Endodermal cell (in vitro differentiated cells): ENCODE measurements at regions not wholly inside any gene's neighbourhood (a gene's known extent, or its start where the extent isn't known, plus 50 kb on each side); places are given as distances from the start of the nearest gene placed in this dataset.
A peak's percentile ranks its signal among the peaks of the same experiment; 100 is the strongest.

Source experiments
- DNase-seq: peaks from one replicate; pipeline ENCODE4 v3.0.0-alpha.2; 2017
- H3K27ac ChIP-seq: 2 replicates; pipeline ENCODE4 v1.5.1; 2013; ENCODE audit warnings: mild to moderate bottlenecking, low read depth, low read length, moderate library complexity
- H3K27me3 ChIP-seq: 2 replicates; pipeline ENCODE4 v1.6.1; 2013; ENCODE audit warnings: mild to moderate bottlenecking, low read length, moderate library complexity; ENCODE audit not compliant: insufficient read depth, control insufficient read depth, poor library complexity, severe bottlenecking
- H3K36me3 ChIP-seq: 2 replicates; pipeline ENCODE4 v1.7.0; 2013; ENCODE audit warnings: mild to moderate bottlenecking, low read length, moderate library complexity; ENCODE audit not compliant: control insufficient read depth, insufficient read depth
- H3K4me1 ChIP-seq: one replicate; pipeline ENCODE4 v1.7.0; 2013; ENCODE audit warnings: low read length; ENCODE audit not compliant: control insufficient read depth, insufficient read depth
- H3K4me3 ChIP-seq: 2 replicates; pipeline ENCODE4 v1.5.1; 2013; ENCODE audit warnings: mild to moderate bottlenecking, low read length, moderate library complexity
- H3K9ac ChIP-seq: 2 replicates; pipeline ENCODE4 v1.6.1; 2013; ENCODE audit warnings: mild to moderate bottlenecking, low read length, moderate library complexity; ENCODE audit not compliant: poor library complexity, severe bottlenecking; ENCODE audit errors: extremely low read depth
- H3K9me3 ChIP-seq: 2 replicates; pipeline ENCODE4 v1.6.1; 2013; ENCODE audit warnings: mild to moderate bottlenecking, low read length, moderate library complexity; ENCODE audit not compliant: control insufficient read depth
- H3K27ac Mint-ChIP-seq: 2 replicates; pipeline ENCODE4 v1.8.0; 2020; ENCODE audit warnings: mixed read lengths
- H3K27me3 Mint-ChIP-seq: 2 replicates; pipeline ENCODE4 v1.8.0; 2021; ENCODE audit warnings: mild to moderate bottlenecking, mixed read lengths; ENCODE audit not compliant: insufficient read depth
- H3K36me3 Mint-ChIP-seq: 2 replicates; pipeline ENCODE4 v1.8.0; 2020; ENCODE audit warnings: low read depth, mixed read lengths
- H3K4me1 Mint-ChIP-seq: 2 replicates; pipeline ENCODE4 v1.8.0; 2020; ENCODE audit warnings: mixed read lengths
- H3K4me3 Mint-ChIP-seq: 2 replicates; pipeline ENCODE4 v1.8.0; 2020; ENCODE audit warnings: mild to moderate bottlenecking, moderate library complexity, mixed read lengths
- H3K9me3 Mint-ChIP-seq: 2 replicates; pipeline ENCODE4 v1.8.0; 2020; ENCODE audit warnings: mild to moderate bottlenecking, mixed read lengths
- CTCF ChIP-seq: fragments of 200-600 bp; sonication (generic); conservative IDR thresholded peaks from 2 replicates; pipeline ENCODE4 v1.5.0; 2021; ENCODE audit warnings: antibody characterized with exemption, mild to moderate bottlenecking
- WGBS, 2 experiments: methylation state at CpG; one replicate each; pipeline versions ENCODE4 v1.1.5 to v1.1.7; 2013; ENCODE audit warnings: missing lambda C conversion rate in 2 of 2, mixed read lengths in 1 of 2; ENCODE audit not compliant: insufficient coverage in 1 of 2, insufficient read length in 1 of 2; 5-methylcytosine and 5-hydroxymethylcytosine counted together

- Mint-ChIP-seq H3K27ac (no peak overlapping the region), H3K9me3 (no peaks in the 10 kb centered on the region), H3K4me1 (peaks cover 29% of the 10 kb centered on the region), H3K27me3 (peaks cover 11% of the 10 kb centered on the region), H3K36me3 (no peaks in the 10 kb centered on the region), H3K4me3 (no peak overlapping the region)
- no peaks in the 10 kb centered on the region for H3K36me3 ChIP-seq
- H3K27me3 ChIP-seq, result no peaks in the 10 kb centered on the region
- TF ChIP-seq CTCF, result no peak
- no peak for DNase-seq
- H3K9ac ChIP-seq, result no peak overlapping the region
- no peaks in the 10 kb centered on the region for H3K9me3 ChIP-seq
- H3K4me3 ChIP-seq, result no peak overlapping the region
- peaks cover 12% of the 10 kb centered on the region for H3K4me1 ChIP-seq
- 98 to 100% methylated on average over 1 to 4 of the region's 4 CpGs for WGBS, 2 experiments
- H3K27ac ChIP-seq, result no peak overlapping the region
Observed at GRCh38 chr3:193939527-193939926, 196.4 kb upstream of the HES1 start.

- peaks cover 21% of the 10 kb centered on the region for H3K27me3 Mint-ChIP-seq
Observed at GRCh38 chr3:193940526-193940925, 195.4 kb upstream of the HES1 start.

DNA sequence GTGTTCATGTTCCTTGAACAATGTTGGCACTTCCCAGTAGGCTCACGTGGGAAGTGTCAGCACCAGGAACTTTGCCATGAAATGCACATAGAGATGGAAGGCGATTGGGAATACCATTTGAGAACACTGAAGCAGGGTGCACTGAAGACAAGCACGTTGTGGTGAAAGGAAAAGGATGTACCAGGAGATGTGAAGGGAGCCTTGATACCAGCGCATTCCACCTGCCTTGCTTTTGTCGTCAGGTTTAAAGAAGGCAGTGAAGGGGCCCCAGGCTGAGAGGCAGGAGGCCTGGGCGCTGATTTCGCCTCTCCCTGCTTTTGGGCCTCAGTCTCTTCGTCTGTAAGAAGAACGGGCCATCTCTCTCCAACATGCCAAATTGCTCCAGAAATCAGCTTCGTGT is 194.5 kb upstream of the HES1 start:
- 93 to 98% methylated on average over 10 of the region's 10 CpGs for WGBS, 2 experiments
- peaks cover 36% of the 10 kb centered on the region for H3K4me1 Mint-ChIP-seq
- TF ChIP-seq CTCF, result no peak
- Histone ChIP-seq H3K27me3 (no peaks in the 10 kb centered on the region), H3K4me3 (no peak overlapping the region), H3K4me1 (peaks cover 12% of the 10 kb centered on the region), H3K27ac (no peak overlapping the region), H3K9ac (no peak overlapping the region), H3K36me3 (no peaks in the 10 kb centered on the region), H3K9me3 (no peaks in the 10 kb centered on the region)
- H3K9me3 Mint-ChIP-seq, result no peaks in the 10 kb centered on the region
- peaks cover 27% of the 10 kb centered on the region for H3K27me3 Mint-ChIP-seq
- no peak overlapping the region for H3K4me3 Mint-ChIP-seq
- no peak overlapping the region for H3K27ac Mint-ChIP-seq
- no peak for DNase-seq
- H3K36me3 Mint-ChIP-seq, result no peaks in the 10 kb centered on the region

More at GRCh38 chr3:193940526-193940925, 195.4 kb upstream of the HES1 start:
- no peak overlapping the region for H3K27ac Mint-ChIP-seq
- no peak overlapping the region for H3K4me3 Mint-ChIP-seq
- 85 to 95% methylated on average over 7 of the region's 7 CpGs for WGBS, 2 experiments
- peaks cover 12% of the 10 kb centered on the region for H3K4me1 ChIP-seq
- peak; percentile 31 for DNase-seq
- no peaks in the 10 kb centered on the region for H3K36me3 ChIP-seq
- H3K4me3 ChIP-seq, result no peak overlapping the region
- no peak for TF ChIP-seq CTCF
- peaks cover 36% of the 10 kb centered on the region for H3K4me1 Mint-ChIP-seq
- no peak overlapping the region for H3K27ac ChIP-seq
- H3K36me3 Mint-ChIP-seq, result no peaks in the 10 kb centered on the region
- no peaks in the 10 kb centered on the region for H3K9me3 ChIP-seq
- H3K9ac ChIP-seq, result no peak overlapping the region
- no peaks in the 10 kb centered on the region for H3K27me3 ChIP-seq
- no peaks in the 10 kb centered on the region for H3K9me3 Mint-ChIP-seq
